ENCODE measurements at regions not wholly inside any gene's neighbourhood (a gene's known extent, or its start where the extent isn't known, plus 50 kb on each side); places are given as distances from the start of the nearest gene placed in this dataset.

- DNase-seq, result no peak
- Mint-ChIP-seq H3K9me3 (ENCODE audit: unreplicated experiment) (peaks cover 31% of the 10 kb centered on the region), H3K27ac (ENCODE audit: unreplicated experiment) (no peak overlapping the region), H3K27me3 (ENCODE audit: insufficient read depth, unreplicated experiment) (no peaks in the 10 kb centered on the region), H3K4me1 (ENCODE audit: low read depth, unreplicated experiment) (peaks cover 15% of the 10 kb centered on the region), H3K36me3 (ENCODE audit: insufficient read depth, unreplicated experiment) (no peaks in the 10 kb centered on the region), H3K4me3 (ENCODE audit: unreplicated experiment) (no peak overlapping the region)
- Histone ChIP-seq H3K4me1 (no peaks in the 10 kb centered on the region), H3K36me3 (ENCODE audit: control insufficient read depth, insufficient read depth, low read length) (no peaks in the 10 kb centered on the region), H3K4me3 (ENCODE audit: low read depth, low read length) (no peak overlapping the region), H3K9me3 (no peaks in the 10 kb centered on the region), H3K27me3 (replicated peaks; ENCODE audit: control insufficient read depth, insufficient read depth, low read length) (no peaks in the 10 kb centered on the region)
- intact Hi-C loops (cut with micrococcal nuclease; ENCODE audit: unreplicated experiment), result no loop called here
- ChIA-PET POLR2A (no interaction called here), CTCF (no interaction called here)
- no TSS peak for BruUV-seq (replicated peaks)
- TF ChIP-seq CTCF (IDR thresholded peaks at IDR 0.05; ENCODE audit: insufficient read depth in 1 of 2, low read depth in 1 of 2, low read length in 1 of 2, severe bottlenecking in 1 of 2, unreplicated experiment in 1 of 2), result no peak
Observed at GRCh38 chr3:31427623-31428022, 105.1 kb upstream of the STT3B start.

GRCh38 chr3:31431321-31431720 lies 101.4 kb upstream of the STT3B start:
- H3K9me3 Mint-ChIP-seq (ENCODE audit: unreplicated experiment), result peaks cover 34% of the 10 kb centered on the region
- Histone ChIP-seq H3K27me3 (replicated peaks; ENCODE audit: control insufficient read depth, insufficient read depth, low read length) (no peaks in the 10 kb centered on the region), H3K4me3 (ENCODE audit: low read depth, low read length) (no peak overlapping the region), H3K4me1 (no peaks in the 10 kb centered on the region), H3K36me3 (ENCODE audit: control insufficient read depth, insufficient read depth, low read length) (no peaks in the 10 kb centered on the region), H3K9me3 (peaks cover 5% of the 10 kb centered on the region; the same call in 1 of the 2 replicates)
- no peaks in the 10 kb centered on the region for H3K36me3 Mint-ChIP-seq (ENCODE audit: insufficient read depth, unreplicated experiment)
- intact Hi-C loops (cut with micrococcal nuclease; ENCODE audit: unreplicated experiment), result no loop called here
- no peak for TF ChIP-seq CTCF (IDR thresholded peaks at IDR 0.05; ENCODE audit: insufficient read depth in 1 of 2, low read depth in 1 of 2, low read length in 1 of 2, severe bottlenecking in 1 of 2, unreplicated experiment in 1 of 2)
- POLR2A ChIA-PET, result no interaction called here
- BruUV-seq (replicated peaks), result no TSS peak
- CTCF ChIA-PET, result no interaction called here
- no peaks in the 10 kb centered on the region for H3K4me1 Mint-ChIP-seq (ENCODE audit: low read depth, unreplicated experiment)
- DNase-seq, result peak in 1 of 2 experiments; percentile 11
- H3K27me3 Mint-ChIP-seq (ENCODE audit: insufficient read depth, unreplicated experiment), result no peaks in the 10 kb centered on the region
- H3K27ac Mint-ChIP-seq (ENCODE audit: unreplicated experiment), result no peak overlapping the region
- H3K4me3 Mint-ChIP-seq (ENCODE audit: unreplicated experiment), result no peak overlapping the region

- H3K27me3 ChIP-seq (replicated peaks; ENCODE audit: control insufficient read depth, insufficient read depth, low read length), result no peaks in the 10 kb centered on the region
- Mint-ChIP-seq H3K27ac (ENCODE audit: unreplicated experiment) (no peak overlapping the region), H3K4me3 (ENCODE audit: unreplicated experiment) (no peak overlapping the region), H3K4me1 (ENCODE audit: low read depth, unreplicated experiment) (no peaks in the 10 kb centered on the region), H3K9me3 (ENCODE audit: unreplicated experiment) (peaks cover 47% of the 10 kb centered on the region), H3K36me3 (ENCODE audit: insufficient read depth, unreplicated experiment) (no peaks in the 10 kb centered on the region), H3K27me3 (ENCODE audit: insufficient read depth, unreplicated experiment) (no peaks in the 10 kb centered on the region)
- TF ChIP-seq CTCF (IDR thresholded peaks at IDR 0.05; ENCODE audit: insufficient read depth in 1 of 2, low read depth in 1 of 2, low read length in 1 of 2, severe bottlenecking in 1 of 2, unreplicated experiment in 1 of 2), result no peak
- H3K9me3 ChIP-seq, result peaks cover 21% of the 10 kb centered on the region
- intact Hi-C loops (cut with micrococcal nuclease; ENCODE audit: unreplicated experiment), result no loop called here
- no peaks in the 10 kb centered on the region for H3K36me3 ChIP-seq (ENCODE audit: control insufficient read depth, insufficient read depth, low read length)
- DNase-seq, result no peak
- POLR2A ChIA-PET, result no interaction called here
- CTCF ChIA-PET, result no interaction called here
- no peak overlapping the region for H3K4me3 ChIP-seq (ENCODE audit: low read depth, low read length)
- no peaks in the 10 kb centered on the region for H3K4me1 ChIP-seq
- BruUV-seq (replicated peaks), result no TSS peak
Observed at GRCh38 chr3:31432897-31433678, 99.6 kb upstream of the STT3B start.
